CD8-positive, alpha-beta memory T cell (primary cell): ENCODE measurements at regions not wholly inside any gene's neighbourhood (a gene's known extent, or its start where the extent isn't known, plus 50 kb on each side); places are given as distances from the start of the nearest gene placed in this dataset.

Source experiments
- CTCF ChIA-PET: fragments of 350-600 bp; sonication (Branson Sonifier 250); formaldehyde crosslinking; loops from one replicate; lab custom pipeline; 2021; ENCODE audit warnings: antibody characterized with exemption; lab: Charles Lee
- POLR2A ChIA-PET: fragments of 350-600 bp; sonication (Branson Sonifier 250); formaldehyde crosslinking; loops from one replicate; lab custom pipeline; 2021; ENCODE audit warnings: antibody characterized with exemption; lab: Charles Lee
- DNase-seq, 5 donors: peaks; one replicate each; pipeline versions ENCODE4 v3.0.0 to v3.0.0-alpha.2; 2020 to 2022; ENCODE audit warnings: mixed read lengths in 1 of 5
- H3K27ac ChIP-seq: one replicate; pipeline ENCODE4 v1.7.0; 2013; ENCODE audit warnings: low read depth, mild to moderate bottlenecking, low read length, moderate library complexity
- H3K27me3 ChIP-seq: 2 replicates; pipeline ENCODE4 v1.7.0; 2013; ENCODE audit warnings: low read length, mild to moderate bottlenecking; ENCODE audit not compliant: insufficient read depth, poor library complexity, severe bottlenecking
- H3K36me3 ChIP-seq: 2 replicates; pipeline ENCODE4 v1.7.0; 2013; ENCODE audit warnings: mild to moderate bottlenecking, low read length, moderate library complexity; ENCODE audit not compliant: insufficient read depth
- H3K4me1 ChIP-seq: 2 replicates; pipeline ENCODE4 v1.7.0; 2013; ENCODE audit warnings: mild to moderate bottlenecking, low read length, moderate library complexity; ENCODE audit not compliant: insufficient read depth
- H3K4me3 ChIP-seq: 2 replicates; pipeline ENCODE4 v1.7.0; 2013; ENCODE audit warnings: mild to moderate bottlenecking, low read length
- H3K9me3 ChIP-seq: 2 replicates; pipeline ENCODE4 v1.7.0; 2013; ENCODE audit warnings: mild to moderate bottlenecking, low read length
- H3K27ac Mint-ChIP-seq, 8 donors: one replicate each; pipeline ENCODE4 v1.8.0; 2020 to 2021; ENCODE audit warnings: mixed read lengths in 8 of 8, mild to moderate bottlenecking in 6 of 8, inconsistent platforms in 3 of 8, moderate library complexity in 3 of 8
- H3K27me3 Mint-ChIP-seq, 2 donors: one replicate each; pipeline ENCODE4 v1.8.0; 2020 to 2021; ENCODE audit warnings: mixed read lengths in 2 of 2, mild to moderate bottlenecking in 1 of 2, moderate library complexity in 1 of 2
- H3K36me3 Mint-ChIP-seq, 3 donors: one replicate each; pipeline ENCODE4 v1.8.0; 2020 to 2021; ENCODE audit warnings: mixed read lengths in 3 of 3, inconsistent platforms in 1 of 3, mild to moderate bottlenecking in 1 of 3
- H3K4me1 Mint-ChIP-seq, 3 donors: one replicate each; pipeline ENCODE4 v1.8.0; 2020 to 2021; ENCODE audit warnings: mixed read lengths in 3 of 3, inconsistent platforms in 1 of 3, mild to moderate bottlenecking in 1 of 3
- H3K4me3 Mint-ChIP-seq, 7 donors: one replicate each; pipeline ENCODE4 v1.8.0; 2020 to 2021; ENCODE audit warnings: mixed read lengths in 7 of 7, mild to moderate bottlenecking in 6 of 7, moderate library complexity in 4 of 7, inconsistent platforms in 2 of 7
- H3K9me3 Mint-ChIP-seq, 5 donors: one replicate each; pipeline ENCODE4 v1.8.0; 2020 to 2022; ENCODE audit warnings: mixed read lengths in 5 of 5, mild to moderate bottlenecking in 3 of 5, moderate library complexity in 2 of 5, inconsistent platforms in 1 of 5

GRCh38 chr6:139891471-139891870 lies 517.0 kb upstream of the CITED2 start:
- POLR2A ChIA-PET: no interaction called here
- H3K27ac ChIP-seq: no peak overlapping the region
- H3K4me3 ChIP-seq: no peak overlapping the region
- H3K9me3 Mint-ChIP-seq: no peaks in the 10 kb centered on the region
- H3K9me3 ChIP-seq: no peaks in the 10 kb centered on the region
- H3K4me3 Mint-ChIP-seq: no peak overlapping the region
- CTCF ChIA-PET: interaction anchor here (1.5 kb wide), 1 partner anchor 517 kb away, joined by 4 read pairs; the partner anchor contains the start of gene CITED2
- no peaks in the 10 kb centered on the region for H3K36me3 ChIP-seq
- no peaks in the 10 kb centered on the region for H3K4me1 ChIP-seq
- H3K27me3 ChIP-seq: no peaks in the 10 kb centered on the region
- H3K27me3 Mint-ChIP-seq: peaks cover 1 to 11% of the 10 kb centered on the region in 2 donors
- no peak for DNase-seq
- no peaks in the 10 kb centered on the region for H3K36me3 Mint-ChIP-seq
- no peak overlapping the region for H3K27ac Mint-ChIP-seq
- H3K4me1 Mint-ChIP-seq: no peaks in the 10 kb centered on the region

GRCh38 chr6:139888681-139889122 lies 514.3 kb upstream of the CITED2 start:
- Mint-ChIP-seq H3K9me3 (no peaks in the 10 kb centered on the region), H3K27ac (no peak overlapping the region), H3K4me1 (no peaks in the 10 kb centered on the region), H3K27me3 (peaks cover 1 to 11% of the 10 kb centered on the region in 2 donors), H3K4me3 (no peak overlapping the region), H3K36me3 (no peaks in the 10 kb centered on the region)
- Histone ChIP-seq H3K36me3 (no peaks in the 10 kb centered on the region), H3K9me3 (no peaks in the 10 kb centered on the region), H3K27ac (no peak overlapping the region), H3K27me3 (no peaks in the 10 kb centered on the region), H3K4me1 (no peaks in the 10 kb centered on the region), H3K4me3 (no peak overlapping the region)
- no peak for DNase-seq
- CTCF ChIA-PET: interaction anchor here (1.0 kb wide), 1 partner anchor 514 kb away, joined by 3 read pairs; the partner anchor contains the start of gene CITED2
- POLR2A ChIA-PET: no interaction called here

- ChIA-PET POLR2A (no interaction called here), CTCF (no interaction called here)
- Histone ChIP-seq H3K4me1 (no peaks in the 10 kb centered on the region), H3K9me3 (no peaks in the 10 kb centered on the region), H3K27me3 (no peaks in the 10 kb centered on the region), H3K36me3 (no peaks in the 10 kb centered on the region), H3K27ac (no peak overlapping the region), H3K4me3 (no peak overlapping the region)
- Mint-ChIP-seq H3K27ac (no peak overlapping the region), H3K9me3 (no peaks in the 10 kb centered on the region), H3K4me1 (no peaks in the 10 kb centered on the region), H3K36me3 (no peaks in the 10 kb centered on the region), H3K4me3 (no peak overlapping the region), H3K27me3 (peaks cover 1 to 11% of the 10 kb centered on the region in 2 donors)
- no peak for DNase-seq
Observed at GRCh38 chr6:139887275-139887674, 512.8 kb upstream of the CITED2 start.

GRCh38 chr6:139886396-139886795 lies 511.9 kb upstream of the CITED2 start:
- CTCF ChIA-PET: no interaction called here
- POLR2A ChIA-PET: no interaction called here
- Histone ChIP-seq H3K4me3 (no peak overlapping the region), H3K27ac (no peak overlapping the region), H3K4me1 (no peaks in the 10 kb centered on the region), H3K9me3 (no peaks in the 10 kb centered on the region), H3K27me3 (no peaks in the 10 kb centered on the region), H3K36me3 (no peaks in the 10 kb centered on the region)
- Mint-ChIP-seq H3K4me3 (no peak overlapping the region), H3K36me3 (no peaks in the 10 kb centered on the region), H3K27me3 (peaks cover 0 to 12% of the 10 kb centered on the region in 2 donors), H3K9me3 (no peaks in the 10 kb centered on the region), H3K27ac (no peak overlapping the region), H3K4me1 (no peaks in the 10 kb centered on the region)
- DNase-seq: no peak

GRCh38 chr6:139885909-139886308 lies 511.5 kb upstream of the CITED2 start:
- H3K27ac Mint-ChIP-seq: no peak overlapping the region
- no peak overlapping the region for H3K4me3 Mint-ChIP-seq
- no peak for DNase-seq
- H3K9me3 Mint-ChIP-seq: no peaks in the 10 kb centered on the region
- H3K27me3 ChIP-seq: no peaks in the 10 kb centered on the region
- CTCF ChIA-PET: no interaction called here
- no peaks in the 10 kb centered on the region for H3K36me3 Mint-ChIP-seq
- H3K4me1 ChIP-seq: no peaks in the 10 kb centered on the region
- no peaks in the 10 kb centered on the region for H3K4me1 Mint-ChIP-seq
- no peaks in the 10 kb centered on the region for H3K36me3 ChIP-seq
- H3K9me3 ChIP-seq: no peaks in the 10 kb centered on the region
- H3K27me3 Mint-ChIP-seq: peaks cover 0 to 12% of the 10 kb centered on the region in 2 donors
- H3K4me3 ChIP-seq: no peak overlapping the region
- H3K27ac ChIP-seq: no peak overlapping the region
- POLR2A ChIA-PET: no interaction called here

- no peak for DNase-seq
- Histone ChIP-seq H3K36me3 (no peaks in the 10 kb centered on the region), H3K4me1 (no peaks in the 10 kb centered on the region), H3K27me3 (no peaks in the 10 kb centered on the region), H3K9me3 (no peaks in the 10 kb centered on the region), H3K27ac (no peak overlapping the region), H3K4me3 (no peak overlapping the region)
- no peaks in the 10 kb centered on the region for H3K4me1 Mint-ChIP-seq
- peaks cover 2 to 23% of the 10 kb centered on the region in 2 donors for H3K27me3 Mint-ChIP-seq
- H3K27ac Mint-ChIP-seq: no peak overlapping the region
- POLR2A ChIA-PET: no interaction called here
- H3K36me3 Mint-ChIP-seq: no peaks in the 10 kb centered on the region
- H3K9me3 Mint-ChIP-seq: no peaks in the 10 kb centered on the region
- H3K4me3 Mint-ChIP-seq: no peak overlapping the region
- CTCF ChIA-PET: no interaction called here
Observed at GRCh38 chr6:139883776-139884175, 509.3 kb upstream of the CITED2 start.

GRCh38 chr6:139882977-139883728 lies 508.7 kb upstream of the CITED2 start:
- no peak for DNase-seq
- CTCF ChIA-PET: interaction anchor here (0.6 kb wide), 1 partner anchor 508 kb away, joined by 3 read pairs; the partner anchor contains the start of gene CITED2

GRCh38 chr6:139882234-139882633 lies 507.8 kb upstream of the CITED2 start:
- Mint-ChIP-seq H3K27ac (no peak overlapping the region), H3K9me3 (no peaks in the 10 kb centered on the region), H3K36me3 (no peaks in the 10 kb centered on the region), H3K27me3 (peaks cover 2 to 21% of the 10 kb centered on the region in 2 donors), H3K4me1 (no peaks in the 10 kb centered on the region), H3K4me3 (no peak overlapping the region)
- Histone ChIP-seq H3K36me3 (no peaks in the 10 kb centered on the region), H3K27ac (no peak overlapping the region), H3K4me1 (no peaks in the 10 kb centered on the region), H3K4me3 (no peak overlapping the region), H3K27me3 (no peaks in the 10 kb centered on the region), H3K9me3 (no peaks in the 10 kb centered on the region)
- ChIA-PET CTCF (interaction anchor here (0.6 to 1.6 kb wide), 2 partner anchors 10 to 507 kb away, joined by 3 to 4 read pairs; partner anchors contain the start of gene CITED2), POLR2A (no interaction called here)
- no peak for DNase-seq

More at GRCh38 chr6:139882977-139883728, 508.7 kb upstream of the CITED2 start:
- no peaks in the 10 kb centered on the region for H3K36me3 Mint-ChIP-seq
- no peaks in the 10 kb centered on the region for H3K36me3 ChIP-seq
- H3K27ac Mint-ChIP-seq: no peak overlapping the region
- no peaks in the 10 kb centered on the region for H3K4me1 ChIP-seq
- no peak overlapping the region for H3K4me3 ChIP-seq
- no peaks in the 10 kb centered on the region for H3K27me3 ChIP-seq
- no peak overlapping the region for H3K27ac ChIP-seq
- H3K4me1 Mint-ChIP-seq: no peaks in the 10 kb centered on the region
- H3K9me3 ChIP-seq: no peaks in the 10 kb centered on the region
- no peaks in the 10 kb centered on the region for H3K9me3 Mint-ChIP-seq
- POLR2A ChIA-PET: no interaction called here
- H3K27me3 Mint-ChIP-seq: peaks cover 2 to 21% of the 10 kb centered on the region in 2 donors
- no peak overlapping the region for H3K4me3 Mint-ChIP-seq
